Heart left ventricle (tissue), 16 donors: ENCODE measurements at regions not wholly inside any gene's neighbourhood (a gene's known extent, or its start where the extent isn't known, plus 50 kb on each side); places are given as distances from the start of the nearest gene placed in this dataset.

Source experiments
- ATAC-seq, 4 donors: fragments of 200-7000 bp; cut with Tn5 transposase; one replicate each; pipeline ENCODE4 v1.9.1; 2020 to 2022; ENCODE audit warnings: moderate library complexity in 4 of 4, mild to moderate bottlenecking in 3 of 4, moderate number of reproducible peaks in 1 of 4
- DNase-seq, 5 donors: peaks; one replicate each; pipeline ENCODE4 v3.0.0-alpha.2; 2020
- H3K27ac ChIP-seq, 12 donors: fragments of 200-600 bp; sonication (generic) in 4 of 12; one replicate each; pipeline versions ENCODE4 v1.5.0 to v1.8.0; 2016 to 2022; ENCODE audit warnings: mild to moderate bottlenecking in 2 of 12
- H3K27me3 ChIP-seq, 9 donors: fragments of 200-600 bp; sonication (generic) in 2 of 9; one replicate each; pipeline versions ENCODE4 v1.5.1 to v1.8.0; 2016 to 2022; ENCODE audit warnings: mild to moderate bottlenecking in 3 of 9
- H3K36me3 ChIP-seq, 9 donors: fragments of 200-600 bp; sonication (generic) in 2 of 9; one replicate each; pipeline versions ENCODE4 v1.5.0 to v1.8.0; 2018 to 2022; ENCODE audit warnings: mild to moderate bottlenecking in 2 of 9
- H3K4me1 ChIP-seq, 12 donors: fragments of 200-600 bp; sonication (generic) in 4 of 12; one replicate each; pipeline versions ENCODE4 v1.5.0 to v1.8.0; 2016 to 2022; ENCODE audit warnings: mild to moderate bottlenecking in 3 of 12
- H3K4me3 ChIP-seq, 12 donors: fragments of 200-600 bp; sonication (generic) in 4 of 12; one replicate each; pipeline versions ENCODE4 v1.5.0 to v1.8.0; 2017 to 2022; ENCODE audit warnings: mild to moderate bottlenecking in 9 of 12, moderate library complexity in 4 of 12
- H3K9me3 ChIP-seq, 12 donors: fragments of 200-600 bp; sonication (generic) in 4 of 12; one replicate each; pipeline versions ENCODE4 v1.5.0 to v1.8.0; 2016 to 2022; ENCODE audit warnings: mild to moderate bottlenecking in 1 of 12
- POLR2A ChIP-seq, 2 donors: fragments of 450-650 bp; IDR thresholded peaks; one replicate each; pipeline ENCODE4 v1.6.1; 2017; ENCODE audit warnings: antibody characterized with exemption in 2 of 2, mild to moderate bottlenecking in 2 of 2, moderate library complexity in 2 of 2
- WGBS, 4 donors: extraction: QIAGEN DNeasy Blood & Tissue Kit in 2 of 4; methylation state at CpG; one replicate each; pipeline versions ENCODE4 v1.1.5 to v1.1.7; 2013 to 2018; 5-methylcytosine and 5-hydroxymethylcytosine counted together
- intact Hi-C, 10 donors: fragments of 100-400 bp; cut with DNase I; formaldehyde crosslinking; loops; one replicate each; pipeline versions ENCODE4 v1.11.1 to v1.14.2; 2022
- TF ChIP-seq, protein P1 (sequence below), 12 donors: fragments of 200-600 bp; sonication (generic) in 4 of 12; IDR thresholded peaks; one replicate each; pipeline versions ENCODE4 v1.5.0 to v1.8.0; 2018 to 2022; ENCODE audit warnings: antibody characterized with exemption in 12 of 12, mild to moderate bottlenecking in 5 of 12
- donor health status: ischemic (EF 13 %, LVEDD 7.1; RV severe dilation, severe dysfunction).
- donor health status: healthy with polysubstance abuse.
- donor health status: DM: no; HTN: yes; CAD: no.
- donor health status: DM: no; HTN: no; CAD: no.
- donor health status: ischemic (EF 25% LVEDD 6.9; RV normal size, moderate dysfunction).
- donor health status: ischemic (EF 25% LVEDD 5.7; RV mildly dilated, moderate dysfunction).
- donor health status: healthy.
- donor health status: DM: yes; HTN: yes; CAD: no.
- donor health status: ischemic (EF 35%, LVEDD 5.7; RV mildly dilated, moderate dysfunction).
- donor health status: nonischemic (EF 11% LVEDD 7.7; RV severe dilation, severe dysfunction).
- donor health status: DM: yes; HTN: yes; CAD: no.
- donor health status: PGD.
- donor health status: ischemic (EF 29% LVEDD 5.4; RV normal size, mild dysfunction).
- donor health status: nonischemic (EF 23%, LVEDD 6.1; RV moderate dilation, normal function).

DNA sequence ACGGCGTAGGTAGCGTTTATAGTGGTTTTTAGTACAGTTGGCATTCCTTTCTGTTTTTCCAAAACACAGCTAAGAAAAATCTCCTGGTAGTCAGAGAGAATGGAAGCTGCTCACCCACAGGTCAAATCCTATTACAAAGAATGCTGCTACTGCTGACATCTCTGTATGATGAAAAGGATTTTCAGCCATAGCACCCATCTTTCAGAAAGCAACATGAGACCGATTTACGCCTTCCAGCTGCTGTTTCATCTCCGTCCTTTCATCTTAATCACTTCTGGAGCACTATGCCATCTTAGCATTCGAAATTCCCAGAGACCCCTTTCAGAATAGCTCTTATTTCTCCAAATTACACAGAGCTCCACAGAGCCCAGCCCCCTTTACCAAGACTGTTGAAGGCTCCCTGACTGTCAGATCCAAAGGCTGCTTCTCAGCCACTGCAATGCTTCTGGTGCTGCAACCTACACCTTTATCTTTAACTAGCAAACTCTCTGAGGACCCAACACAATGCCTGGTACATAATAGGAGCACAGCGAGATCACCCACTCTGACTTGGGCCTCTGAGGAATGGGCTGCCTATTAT, 211.8 kb downstream of the NEDD1 start:
- no peak for ATAC-seq
- WGBS, 4 donors = 68 to 79% (median 76%) methylated on average over 8 of the region's 8 CpGs
- no peaks in the 10 kb centered on the region for H3K36me3 ChIP-seq
- intact Hi-C loops = no loop called here
- H3K9me3 ChIP-seq = no peaks in the 10 kb centered on the region
- no peaks in the 10 kb centered on the region for H3K27me3 ChIP-seq
- no peak for DNase-seq
- no peak for TF ChIP-seq POLR2A (IDR thresholded peaks at IDR 0.05)
- TF ChIP-seq, protein P1, sequence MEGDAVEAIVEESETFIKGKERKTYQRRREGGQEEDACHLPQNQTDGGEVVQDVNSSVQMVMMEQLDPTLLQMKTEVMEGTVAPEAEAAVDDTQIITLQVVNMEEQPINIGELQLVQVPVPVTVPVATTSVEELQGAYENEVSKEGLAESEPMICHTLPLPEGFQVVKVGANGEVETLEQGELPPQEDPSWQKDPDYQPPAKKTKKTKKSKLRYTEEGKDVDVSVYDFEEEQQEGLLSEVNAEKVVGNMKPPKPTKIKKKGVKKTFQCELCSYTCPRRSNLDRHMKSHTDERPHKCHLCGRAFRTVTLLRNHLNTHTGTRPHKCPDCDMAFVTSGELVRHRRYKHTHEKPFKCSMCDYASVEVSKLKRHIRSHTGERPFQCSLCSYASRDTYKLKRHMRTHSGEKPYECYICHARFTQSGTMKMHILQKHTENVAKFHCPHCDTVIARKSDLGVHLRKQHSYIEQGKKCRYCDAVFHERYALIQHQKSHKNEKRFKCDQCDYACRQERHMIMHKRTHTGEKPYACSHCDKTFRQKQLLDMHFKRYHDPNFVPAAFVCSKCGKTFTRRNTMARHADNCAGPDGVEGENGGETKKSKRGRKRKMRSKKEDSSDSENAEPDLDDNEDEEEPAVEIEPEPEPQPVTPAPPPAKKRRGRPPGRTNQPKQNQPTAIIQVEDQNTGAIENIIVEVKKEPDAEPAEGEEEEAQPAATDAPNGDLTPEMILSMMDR (IDR thresholded peaks at IDR 0.05) = no peak
- H3K4me3 ChIP-seq = no peak overlapping the region
- H3K27ac ChIP-seq = no peak overlapping the region
- H3K4me1 ChIP-seq = no peaks in the 10 kb centered on the region

DNA sequence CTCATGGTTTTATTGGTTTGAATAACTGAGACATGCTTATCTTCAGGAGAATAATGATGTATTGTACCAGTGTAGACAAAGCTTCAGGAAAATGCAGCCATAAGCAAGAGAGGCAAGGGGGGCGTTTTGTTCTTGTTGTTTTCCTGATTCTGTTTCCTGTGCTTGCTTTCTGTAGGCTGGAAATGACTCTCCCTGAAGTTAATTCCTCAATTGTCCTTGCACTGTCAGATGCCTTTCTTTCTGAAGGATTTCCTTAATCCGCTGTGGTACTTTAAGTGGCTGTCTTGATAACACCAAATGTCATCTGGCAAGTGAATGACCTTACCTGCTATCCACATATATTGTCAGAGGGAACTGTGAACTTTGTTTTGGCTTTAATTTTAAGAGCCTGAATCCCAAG, 220.0 kb downstream of the NEDD1 start:
- WGBS, 4 donors = 27 to 36% (median 32%) methylated on average over 2 of the region's 2 CpGs
- H3K9me3 ChIP-seq = no peaks in the 10 kb centered on the region
- ATAC-seq (no peak), DNase-seq (no peak)
- H3K4me3 ChIP-seq = no peak overlapping the region
- H3K27ac ChIP-seq = no peak overlapping the region
- H3K27me3 ChIP-seq = no peaks in the 10 kb centered on the region
- no peaks in the 10 kb centered on the region for H3K4me1 ChIP-seq
- intact Hi-C loops = no loop called here
- no peaks in the 10 kb centered on the region for H3K36me3 ChIP-seq
- TF ChIP-seq POLR2A (IDR thresholded peaks at IDR 0.05) = no peak
- TF ChIP-seq, protein P1 (IDR thresholded peaks at IDR 0.05) = no peak

DNA sequence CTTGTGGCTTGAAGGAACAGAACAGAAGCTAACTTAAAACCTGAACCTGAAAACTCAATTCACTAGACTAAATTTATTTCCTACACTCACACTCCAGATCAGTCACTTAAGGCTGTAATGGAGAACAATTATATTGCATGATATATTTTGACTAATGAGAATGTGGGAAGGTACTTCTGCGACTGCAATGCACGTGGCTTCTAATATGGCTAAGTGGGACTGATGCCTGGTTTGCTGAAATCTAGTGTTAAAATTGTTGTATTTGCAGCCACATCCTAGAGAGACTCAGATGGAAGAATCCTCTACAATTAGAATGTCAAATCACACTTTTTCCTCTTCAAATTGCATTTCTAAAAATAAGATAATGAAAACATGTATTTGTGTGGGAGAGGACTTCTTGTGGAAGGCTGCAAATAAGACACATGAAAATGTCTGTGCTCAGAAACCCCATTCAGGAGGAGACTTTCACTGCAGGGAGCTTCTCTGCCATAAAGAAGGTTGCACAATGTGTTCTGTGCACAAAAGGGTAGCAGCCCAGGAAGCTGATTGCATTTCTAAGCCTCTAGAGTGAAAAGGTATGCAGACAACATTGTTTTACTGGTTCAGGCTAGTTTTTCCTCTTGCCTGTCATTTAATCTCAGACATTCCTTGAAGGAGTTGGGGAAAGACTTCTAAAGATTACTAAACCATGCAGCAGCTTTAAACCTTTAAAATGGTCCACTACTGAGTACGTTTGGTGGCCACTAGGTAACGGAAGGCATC, 224.3 kb downstream of the NEDD1 start:
- DNase-seq (no peak), ATAC-seq (no peak)
- TF ChIP-seq, protein P1 (IDR thresholded peaks at IDR 0.05) = no peak
- no peak for TF ChIP-seq POLR2A (IDR thresholded peaks at IDR 0.05)
- no peak overlapping the region for H3K27ac ChIP-seq
- H3K4me1 ChIP-seq = no peaks in the 10 kb centered on the region
- no peaks in the 10 kb centered on the region for H3K36me3 ChIP-seq
- WGBS, 4 donors = 45 to 56% (median 54%) methylated on average over 4 of the region's 4 CpGs
- intact Hi-C loops = no loop called here
- no peak overlapping the region for H3K4me3 ChIP-seq
- no peaks in the 10 kb centered on the region for H3K9me3 ChIP-seq
- no peaks in the 10 kb centered on the region for H3K27me3 ChIP-seq

DNA sequence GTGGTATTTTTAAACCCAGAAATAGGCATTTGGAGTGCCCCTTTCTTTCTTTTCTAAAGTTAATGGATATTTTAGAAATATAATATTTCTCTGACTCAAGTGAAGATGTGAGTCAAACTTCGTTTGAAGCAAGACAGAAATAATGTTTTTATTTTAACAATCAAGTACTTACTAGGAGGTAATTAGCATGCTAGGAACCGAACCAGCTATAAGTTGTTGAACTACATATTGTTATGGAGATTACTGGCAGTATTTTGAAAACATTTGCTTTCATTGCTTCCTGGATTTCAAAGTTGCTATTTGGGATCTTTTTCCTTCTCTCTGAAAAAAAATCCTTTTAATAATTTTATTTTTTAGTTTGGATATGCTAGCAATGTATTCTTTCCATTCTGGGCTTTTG, 225.2 kb downstream of the NEDD1 start:
- DNase-seq (no peak), ATAC-seq (no peak)
- Histone ChIP-seq H3K9me3 (no peaks in the 10 kb centered on the region), H3K27me3 (no peaks in the 10 kb centered on the region), H3K36me3 (no peaks in the 10 kb centered on the region), H3K27ac (no peak overlapping the region), H3K4me1 (no peaks in the 10 kb centered on the region), H3K4me3 (no peak overlapping the region)
- TF ChIP-seq, protein P1 (IDR thresholded peaks at IDR 0.05) = no peak
- no peak for TF ChIP-seq POLR2A (IDR thresholded peaks at IDR 0.05)
- intact Hi-C loops = no loop called here
- WGBS, 4 donors = 36 to 43% (median 39%) methylated on average over 2 of the region's 2 CpGs
